Retinal pigment epithelial cell (primary cell): ENCODE measurements at regions not wholly inside any gene's neighbourhood (a gene's known extent, or its start where the extent isn't known, plus 50 kb on each side); places are given as distances from the start of the nearest gene placed in this dataset.

Source experiments
- DNase-seq: peaks from one replicate; pipeline ENCODE4 v3.0.0-alpha.2; 2010; ENCODE audit warnings: low read depth
- H3K4me3 ChIP-seq: 2 replicates; pipeline ENCODE4 v1.5.1; 2011; ENCODE audit warnings: mild to moderate bottlenecking, low read length, control low read depth, moderate library complexity
- TF ChIP-seq, protein P1 (sequence below): conservative IDR thresholded peaks from 2 replicates; pipeline ENCODE4 v1.5.1; 2011; ENCODE audit warnings: low read depth, low read length, control low read depth, inconsistent platforms

DNA sequence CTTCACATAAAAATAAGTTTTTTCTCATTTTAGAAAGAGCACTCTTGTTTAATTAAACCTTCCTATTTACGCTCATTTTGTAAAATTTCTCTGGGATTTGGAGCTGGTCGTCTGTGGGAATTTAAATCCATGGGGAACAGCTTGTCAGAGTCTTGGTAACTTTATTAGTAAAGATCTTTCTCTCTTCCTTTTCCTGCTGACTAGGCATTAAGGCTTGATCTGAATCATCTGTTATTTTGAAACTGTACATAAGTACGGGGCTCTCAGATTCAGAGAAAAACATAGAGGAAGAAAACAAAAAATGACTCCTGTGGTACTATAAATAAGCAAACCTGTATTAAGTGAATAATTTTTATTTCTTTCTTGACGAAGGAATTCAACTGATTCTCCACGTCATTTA, 150.2 kb downstream of the ST6GAL2 start:
- no peak overlapping the region for H3K4me3 ChIP-seq
- TF ChIP-seq, protein P1, sequence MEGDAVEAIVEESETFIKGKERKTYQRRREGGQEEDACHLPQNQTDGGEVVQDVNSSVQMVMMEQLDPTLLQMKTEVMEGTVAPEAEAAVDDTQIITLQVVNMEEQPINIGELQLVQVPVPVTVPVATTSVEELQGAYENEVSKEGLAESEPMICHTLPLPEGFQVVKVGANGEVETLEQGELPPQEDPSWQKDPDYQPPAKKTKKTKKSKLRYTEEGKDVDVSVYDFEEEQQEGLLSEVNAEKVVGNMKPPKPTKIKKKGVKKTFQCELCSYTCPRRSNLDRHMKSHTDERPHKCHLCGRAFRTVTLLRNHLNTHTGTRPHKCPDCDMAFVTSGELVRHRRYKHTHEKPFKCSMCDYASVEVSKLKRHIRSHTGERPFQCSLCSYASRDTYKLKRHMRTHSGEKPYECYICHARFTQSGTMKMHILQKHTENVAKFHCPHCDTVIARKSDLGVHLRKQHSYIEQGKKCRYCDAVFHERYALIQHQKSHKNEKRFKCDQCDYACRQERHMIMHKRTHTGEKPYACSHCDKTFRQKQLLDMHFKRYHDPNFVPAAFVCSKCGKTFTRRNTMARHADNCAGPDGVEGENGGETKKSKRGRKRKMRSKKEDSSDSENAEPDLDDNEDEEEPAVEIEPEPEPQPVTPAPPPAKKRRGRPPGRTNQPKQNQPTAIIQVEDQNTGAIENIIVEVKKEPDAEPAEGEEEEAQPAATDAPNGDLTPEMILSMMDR: no peak
- DNase-seq: no peak

DNA sequence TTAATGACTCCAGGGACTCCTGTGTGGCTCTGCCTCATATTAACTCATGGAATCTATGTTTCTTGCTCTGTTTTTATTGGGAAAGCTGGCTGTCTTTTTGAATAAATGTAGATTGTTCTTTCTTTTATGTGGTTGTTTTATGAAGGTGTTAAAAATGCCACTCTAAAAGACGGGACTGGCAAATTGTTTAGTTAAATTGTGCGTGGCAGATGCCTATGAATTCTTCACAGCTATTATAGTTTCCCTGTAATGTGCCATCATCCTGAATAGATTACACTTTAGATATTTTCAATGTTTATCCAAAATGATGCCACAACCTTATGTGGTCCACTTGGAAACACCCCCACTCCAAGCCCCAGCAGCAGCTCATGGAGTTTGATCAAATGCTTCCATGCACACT, 149.7 kb downstream of the ST6GAL2 start:
- no peak overlapping the region for H3K4me3 ChIP-seq
- DNase-seq: no peak
- TF ChIP-seq, protein P1: no peak

DNA sequence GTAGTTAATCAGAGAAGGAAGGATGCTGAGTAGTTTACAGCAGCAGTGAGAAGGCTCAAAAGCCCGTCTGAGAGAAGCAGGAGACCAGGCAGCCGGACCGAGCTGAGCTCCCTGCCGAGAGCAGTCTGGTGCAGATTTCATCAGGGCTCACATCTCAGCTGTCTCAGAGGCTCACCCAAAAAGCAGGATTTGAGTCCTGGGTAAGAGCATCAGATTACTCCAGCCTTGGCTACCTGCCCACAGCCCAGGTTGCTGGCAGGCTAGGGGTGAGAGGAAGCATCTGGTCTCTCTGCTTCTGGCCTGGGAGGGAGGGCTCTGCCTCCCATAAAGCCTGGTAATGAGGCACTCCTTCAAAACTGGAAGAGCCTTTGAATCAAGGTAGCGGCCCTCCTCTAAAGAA, 140.5 kb downstream of the ST6GAL2 start:
- TF ChIP-seq, protein P1: no peak
- DNase-seq: no peak
- H3K4me3 ChIP-seq: no peak overlapping the region

DNA sequence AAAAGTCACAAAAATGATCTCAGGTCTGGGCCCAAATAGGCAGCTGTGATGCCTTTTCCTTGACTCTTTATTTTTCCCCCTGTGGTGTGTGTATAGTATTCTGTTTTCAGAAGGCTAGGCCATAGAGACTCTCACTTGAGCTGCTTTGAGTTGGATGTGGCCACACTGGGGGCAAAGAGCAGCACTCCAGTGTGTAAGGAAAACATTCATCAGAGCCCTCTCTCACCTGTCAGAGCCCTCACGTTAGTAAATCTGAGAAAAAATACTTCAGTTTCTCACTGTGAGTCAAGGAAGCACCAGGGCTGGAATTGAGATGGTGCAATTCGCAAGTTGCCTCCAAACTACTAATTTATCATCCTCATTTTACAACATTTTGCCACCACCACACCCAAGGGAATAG, 136.1 kb downstream of the ST6GAL2 start:
- TF ChIP-seq, protein P1: no peak
- no peak for DNase-seq
- H3K4me3 ChIP-seq: no peak overlapping the region
